A673 (cell line): ENCODE measurements at regions not wholly inside any gene's neighbourhood (a gene's known extent, or its start where the extent isn't known, plus 50 kb on each side); places are given as distances from the start of the nearest gene placed in this dataset.

ENCODE experiments used
- BruUV-seq: library from RNA; stranded (reverse); fragments of 400-500 nt; replicated peaks from 2 replicates; lab custom pipeline; 2021; lab: Mats Ljungman, UMichigan
- CTCF ChIA-PET: fragments of 300-600 bp; sonication (Branson Sonifier 250); formaldehyde crosslinking; loops from one replicate; lab custom pipeline; 2022; ENCODE audit warnings: antibody characterized with exemption; lab: Charles Lee
- POLR2A ChIA-PET: fragments of 300-600 bp; sonication (Branson Sonifier 250); formaldehyde crosslinking; loops from one replicate; lab custom pipeline; 2022; ENCODE audit warnings: antibody characterized with exemption; ENCODE audit not compliant: low non-redundant PET; lab: Charles Lee
- DNase-seq: peaks from one replicate; pipeline ENCODE4 v3.0.0-alpha.2; 2015; ENCODE audit warnings: low spot score
- H3K27ac ChIP-seq: fragments of 200-600 bp; sonication (generic); 2 replicates; pipeline ENCODE4 v1.5.1; 2016; ENCODE audit warnings: mixed run types, low read depth, mild to moderate bottlenecking, mixed read lengths, antibody characterized with exemption, low read length; ENCODE audit not compliant: poor library complexity, severe bottlenecking
- H3K27me3 ChIP-seq: fragments of 200-600 bp; sonication (generic); replicated peaks from 2 replicates; pipeline ENCODE4 v1.6.1; 2017; ENCODE audit warnings: mixed run types, low read depth, mild to moderate bottlenecking, mixed read lengths, antibody characterized with exemption, low read length; ENCODE audit not compliant: insufficient read depth, poor library complexity
- H3K36me3 ChIP-seq: fragments of 200-600 bp; sonication (generic); 2 replicates; pipeline ENCODE4 v1.6.1; 2016; ENCODE audit warnings: mixed run types, mild to moderate bottlenecking, mixed read lengths, antibody characterized with exemption, low read length; ENCODE audit not compliant: insufficient read depth, poor library complexity, severe bottlenecking
- H3K4me1 ChIP-seq: fragments of 200-600 bp; sonication (generic); 2 replicates; pipeline ENCODE4 v1.6.1; 2017; ENCODE audit warnings: mixed run types, mild to moderate bottlenecking, mixed read lengths, antibody characterized with exemption, low read length; ENCODE audit not compliant: insufficient read depth, poor library complexity, severe bottlenecking
- H3K4me3 ChIP-seq: fragments of 200-600 bp; sonication (generic); 2 replicates; pipeline ENCODE4 v1.5.1; 2016; ENCODE audit warnings: low read depth, mixed run types, mild to moderate bottlenecking, mixed read lengths, low read length; ENCODE audit not compliant: poor library complexity, severe bottlenecking
- H3K9me3 ChIP-seq: fragments of 200-600 bp; sonication (generic); 2 replicates; pipeline ENCODE4 v1.6.1; 2016; ENCODE audit warnings: mixed run types, low read depth, mild to moderate bottlenecking, mixed read lengths, antibody characterized with exemption, low read length; ENCODE audit not compliant: poor library complexity, severe bottlenecking
- CTCF ChIP-seq: fragments of 300-800, 200-600 bp; sonication (generic); conservative IDR thresholded peaks from 2 replicates; pipeline ENCODE4 v1.5.1; 2017; ENCODE audit warnings: low read depth, mild to moderate bottlenecking, antibody characterized with exemption, low read length, moderate library complexity, mixed read lengths
- EZH2 ChIP-seq: fragments of 200-600 bp; sonication (generic); IDR thresholded peaks from 2 replicates; pipeline ENCODE4 v1.6.1; 2017; ENCODE audit warnings: borderline replicate concordance, low read depth, mild to moderate bottlenecking, mixed read lengths, antibody characterized with exemption, low read length; ENCODE audit not compliant: poor library complexity, severe bottlenecking
- intact Hi-C: fragments of 100-400 bp; cut with micrococcal nuclease; formaldehyde crosslinking; loops from one replicate; pipeline ENCODE4 v1.10.0; 2022; ENCODE audit not compliant: unreplicated experiment

- DNase-seq: no peak
- Histone ChIP-seq H3K27ac (no peak overlapping the region), H3K9me3 (no peaks in the 10 kb centered on the region), H3K4me3 (no peak overlapping the region), H3K36me3 (no peaks in the 10 kb centered on the region), H3K4me1 (no peaks in the 10 kb centered on the region), H3K27me3 (no peaks in the 10 kb centered on the region)
- intact Hi-C loops: no loop called here
- BruUV-seq: no TSS peak
- TF ChIP-seq EZH2 (no peak), CTCF (no peak)
- ChIA-PET CTCF (no interaction called here), POLR2A (no interaction called here)
These were observed 515.4 kb upstream of the ZNF717 start for GRCh38 chr3:76300746-76301145.

- Histone ChIP-seq H3K4me1 (no peaks in the 10 kb centered on the region), H3K27me3 (no peaks in the 10 kb centered on the region), H3K9me3 (no peaks in the 10 kb centered on the region), H3K27ac (no peak overlapping the region), H3K4me3 (no peak overlapping the region), H3K36me3 (no peaks in the 10 kb centered on the region)
- TF ChIP-seq EZH2 (no peak), CTCF (no peak)
- intact Hi-C loops: no loop called here
- POLR2A ChIA-PET: no interaction called here
- BruUV-seq: no TSS peak
- no peak for DNase-seq
- CTCF ChIA-PET: no interaction called here
These were observed 522.2 kb upstream of the ZNF717 start for GRCh38 chr3:76307556-76307955.

- Histone ChIP-seq H3K27ac (no peak overlapping the region), H3K36me3 (no peaks in the 10 kb centered on the region), H3K9me3 (no peaks in the 10 kb centered on the region), H3K27me3 (no peaks in the 10 kb centered on the region), H3K4me3 (no peak overlapping the region), H3K4me1 (no peaks in the 10 kb centered on the region)
- TF ChIP-seq EZH2 (no peak), CTCF (no peak)
- intact Hi-C loops: no loop called here
- ChIA-PET CTCF (no interaction called here), POLR2A (no interaction called here)
- no peak for DNase-seq
- BruUV-seq: no TSS peak
These were observed 523.2 kb upstream of the ZNF717 start for GRCh38 chr3:76308541-76308940.
